ENCODE measurements at regions not wholly inside any gene's neighbourhood (a gene's known extent, or its start where the extent isn't known, plus 50 kb on each side); places are given as distances from the start of the nearest gene placed in this dataset.

DNA sequence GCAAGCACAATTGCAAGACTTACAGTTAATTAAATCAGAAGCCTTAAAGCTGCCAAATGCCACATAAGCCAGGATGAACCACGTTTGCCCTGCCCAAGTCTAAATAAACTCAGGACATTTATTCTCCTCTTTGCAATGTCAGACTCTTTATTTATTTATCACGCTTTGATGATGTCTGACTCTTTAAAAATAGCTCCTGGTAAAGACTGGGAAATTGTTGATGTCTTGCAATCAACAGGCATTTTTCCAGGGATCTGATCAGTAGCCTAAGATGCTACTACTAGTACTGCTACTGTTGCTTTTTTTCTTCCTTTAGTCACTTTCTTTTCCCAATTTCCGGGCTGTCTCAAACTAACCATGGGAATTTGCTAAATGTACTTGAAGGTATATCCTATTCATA, 365.8 kb upstream of the MARCKS start:
- Histone ChIP-seq H3K27me3 (ENCODE audit: insufficient read depth, low read depth, severe bottlenecking) (no peaks in the 10 kb centered on the region), H3K4me3 (ENCODE audit: low read depth, low read length) (no peak overlapping the region), H3K36me3 (no peaks in the 10 kb centered on the region), H3K27ac (no peak overlapping the region), H3K9me3 (ENCODE audit: severe bottlenecking) (no peaks in the 10 kb centered on the region)
- no peak for DNase-seq
- TF ChIP-seq, protein P1, sequence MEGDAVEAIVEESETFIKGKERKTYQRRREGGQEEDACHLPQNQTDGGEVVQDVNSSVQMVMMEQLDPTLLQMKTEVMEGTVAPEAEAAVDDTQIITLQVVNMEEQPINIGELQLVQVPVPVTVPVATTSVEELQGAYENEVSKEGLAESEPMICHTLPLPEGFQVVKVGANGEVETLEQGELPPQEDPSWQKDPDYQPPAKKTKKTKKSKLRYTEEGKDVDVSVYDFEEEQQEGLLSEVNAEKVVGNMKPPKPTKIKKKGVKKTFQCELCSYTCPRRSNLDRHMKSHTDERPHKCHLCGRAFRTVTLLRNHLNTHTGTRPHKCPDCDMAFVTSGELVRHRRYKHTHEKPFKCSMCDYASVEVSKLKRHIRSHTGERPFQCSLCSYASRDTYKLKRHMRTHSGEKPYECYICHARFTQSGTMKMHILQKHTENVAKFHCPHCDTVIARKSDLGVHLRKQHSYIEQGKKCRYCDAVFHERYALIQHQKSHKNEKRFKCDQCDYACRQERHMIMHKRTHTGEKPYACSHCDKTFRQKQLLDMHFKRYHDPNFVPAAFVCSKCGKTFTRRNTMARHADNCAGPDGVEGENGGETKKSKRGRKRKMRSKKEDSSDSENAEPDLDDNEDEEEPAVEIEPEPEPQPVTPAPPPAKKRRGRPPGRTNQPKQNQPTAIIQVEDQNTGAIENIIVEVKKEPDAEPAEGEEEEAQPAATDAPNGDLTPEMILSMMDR (IDR thresholded peaks at IDR 0.05; ENCODE audit: low read depth, low read length), result no peak

- H3K27ac ChIP-seq, result no peak overlapping the region
Measured at GRCh38 chr6:113493991-113494390, 363.2 kb upstream of the MARCKS start.

DNA sequence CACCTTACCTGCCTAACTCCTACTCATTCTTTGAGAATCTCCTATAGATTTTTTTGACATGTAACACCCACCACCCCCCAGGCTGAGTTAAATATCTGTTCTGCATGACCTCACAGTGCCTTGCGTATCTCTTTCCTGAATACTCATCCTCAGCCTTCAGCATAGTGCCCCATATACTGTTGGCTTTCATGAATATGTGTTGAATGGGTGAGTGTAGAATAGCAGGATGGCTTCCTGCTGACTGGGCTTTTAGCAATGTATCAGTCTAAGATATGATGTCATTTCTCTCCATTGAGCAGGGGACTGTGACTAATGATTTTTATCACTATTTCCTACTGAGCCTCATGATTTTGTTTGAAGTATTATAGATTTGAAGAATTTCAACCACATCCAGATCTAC, 361.6 kb upstream of the MARCKS start:
- no peak for DNase-seq
- no peak overlapping the region for H3K27ac ChIP-seq

More at GRCh38 chr6:113493991-113494390, 363.2 kb upstream of the MARCKS start:
- DNase-seq, result no peak
- Histone ChIP-seq H3K9me3 (ENCODE audit: severe bottlenecking) (no peaks in the 10 kb centered on the region), H3K4me3 (ENCODE audit: low read depth, low read length) (no peak overlapping the region), H3K27me3 (ENCODE audit: insufficient read depth, low read depth, severe bottlenecking) (no peaks in the 10 kb centered on the region), H3K36me3 (no peaks in the 10 kb centered on the region)
- TF ChIP-seq, protein P1 (IDR thresholded peaks at IDR 0.05; ENCODE audit: low read depth, low read length), result no peak

GRCh38 chr6:113496166-113496565, 361.0 kb upstream of the MARCKS start:
- H3K27ac ChIP-seq, result no peak overlapping the region
- H3K9me3 ChIP-seq (ENCODE audit: severe bottlenecking), result no peaks in the 10 kb centered on the region
- DNase-seq, result no peak
- H3K4me3 ChIP-seq (ENCODE audit: low read depth, low read length), result no peak overlapping the region
- no peaks in the 10 kb centered on the region for H3K36me3 ChIP-seq
- H3K27me3 ChIP-seq (ENCODE audit: insufficient read depth, low read depth, severe bottlenecking), result no peaks in the 10 kb centered on the region
- TF ChIP-seq, protein P1 (IDR thresholded peaks at IDR 0.05; ENCODE audit: low read depth, low read length), result no peak

More for the DNA sequence above, 361.6 kb upstream of the MARCKS start:
- H3K4me3 ChIP-seq (ENCODE audit: low read depth, low read length), result no peak overlapping the region
- TF ChIP-seq, protein P1 (IDR thresholded peaks at IDR 0.05; ENCODE audit: low read depth, low read length), result no peak
- no peaks in the 10 kb centered on the region for H3K9me3 ChIP-seq (ENCODE audit: severe bottlenecking)
- H3K27me3 ChIP-seq (ENCODE audit: insufficient read depth, low read depth, severe bottlenecking), result no peaks in the 10 kb centered on the region
- no peaks in the 10 kb centered on the region for H3K36me3 ChIP-seq

GRCh38 chr6:113500221-113500620, 356.9 kb upstream of the MARCKS start:
- DNase-seq, result no peak
- Histone ChIP-seq H3K27me3 (ENCODE audit: insufficient read depth, low read depth, severe bottlenecking) (no peaks in the 10 kb centered on the region), H3K27ac (no peak overlapping the region), H3K36me3 (no peaks in the 10 kb centered on the region), H3K9me3 (ENCODE audit: severe bottlenecking) (no peaks in the 10 kb centered on the region), H3K4me3 (ENCODE audit: low read depth, low read length) (no peak overlapping the region)
- TF ChIP-seq, protein P1 (IDR thresholded peaks at IDR 0.05; ENCODE audit: low read depth, low read length), result no peak

DNA sequence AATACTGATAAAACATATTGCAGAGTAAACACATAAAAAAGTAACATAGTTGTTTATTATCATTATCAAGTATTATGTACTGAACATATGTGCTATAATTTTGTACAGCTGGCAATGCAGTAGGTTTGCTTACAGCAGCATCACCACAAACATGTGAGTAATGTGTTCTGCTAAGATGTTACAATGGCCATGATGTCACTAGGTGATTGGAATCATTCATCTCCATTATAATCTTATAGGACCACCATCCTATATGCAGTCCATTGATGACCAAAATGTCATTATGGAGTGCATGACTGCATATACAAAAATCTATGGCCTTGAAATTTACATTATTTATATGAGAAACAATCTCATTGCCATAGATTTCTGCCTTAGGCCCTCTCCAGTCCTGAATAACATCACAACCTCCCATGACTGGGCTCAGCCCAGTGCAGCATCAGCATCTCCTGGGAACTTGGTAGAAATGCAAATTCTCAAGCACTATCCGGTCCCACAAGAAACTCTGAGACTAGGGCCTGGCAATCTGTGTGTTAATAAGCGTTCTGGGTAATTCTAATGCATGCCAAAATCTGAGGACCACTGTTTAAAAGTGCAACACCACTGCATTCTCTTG, 352.0 kb upstream of the MARCKS start:
- no peaks in the 10 kb centered on the region for H3K36me3 ChIP-seq
- no peak overlapping the region for H3K4me3 ChIP-seq (ENCODE audit: low read depth, low read length)
- DNase-seq, result no peak
- H3K27me3 ChIP-seq (ENCODE audit: insufficient read depth, low read depth, severe bottlenecking), result no peaks in the 10 kb centered on the region
- TF ChIP-seq, protein P1 (IDR thresholded peaks at IDR 0.05; ENCODE audit: low read depth, low read length), result no peak
- no peaks in the 10 kb centered on the region for H3K9me3 ChIP-seq (ENCODE audit: severe bottlenecking)
- H3K27ac ChIP-seq, result no peak overlapping the region

All from WERI-Rb-1 (cell line).